ENCODE measurements at regions not wholly inside any gene's neighbourhood (a gene's known extent, or its start where the extent isn't known, plus 50 kb on each side); places are given as distances from the start of the nearest gene placed in this dataset.
"Not testable (repeated sequence)": the region's sequence is repeated elsewhere in the genome, so short reads cannot be mapped to it uniquely, and the experiment has no call there.

DNA sequence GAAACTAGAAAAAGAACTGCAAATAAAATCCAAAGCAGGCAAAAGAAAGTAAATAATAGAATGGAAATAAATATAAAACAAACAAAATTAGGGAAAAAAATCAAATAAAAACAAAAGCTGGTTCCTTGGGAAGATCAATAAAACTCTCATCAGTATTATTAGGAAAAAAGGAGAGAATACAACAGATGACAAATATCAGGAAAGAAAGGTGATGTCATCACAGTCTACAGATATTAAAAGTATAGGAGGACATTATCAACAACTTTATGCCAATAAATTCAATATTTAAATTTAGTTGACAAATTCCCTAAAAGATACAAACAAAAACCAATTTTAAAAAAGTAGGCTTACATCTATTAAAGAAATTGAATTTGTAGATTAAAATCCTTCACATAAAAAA, 107.4 kb upstream of the FOXN3 start:
- DNase-seq (ENCODE audit: low read depth) = no peak

DNA sequence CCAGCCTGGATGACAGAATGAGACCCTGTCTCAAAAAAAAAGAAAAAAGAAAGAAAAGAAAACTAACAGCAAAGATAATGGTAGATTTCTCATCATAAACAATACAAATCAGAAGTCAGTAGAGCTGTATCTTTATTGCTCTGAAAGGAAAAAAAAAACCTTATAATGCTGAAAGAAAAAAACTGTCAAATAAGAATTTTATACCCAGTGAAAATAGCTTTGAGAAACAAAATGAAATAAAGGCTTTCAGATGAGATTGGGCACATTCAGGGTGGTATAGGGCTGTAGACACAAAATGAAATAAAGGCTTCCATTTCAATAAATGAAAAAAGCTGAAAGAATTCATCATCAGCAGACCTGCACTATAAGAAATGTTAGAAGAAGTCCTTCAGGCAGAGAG, 105.0 kb upstream of the FOXN3 start:
- DNase-seq (ENCODE audit: low read depth) = no peak

DNA sequence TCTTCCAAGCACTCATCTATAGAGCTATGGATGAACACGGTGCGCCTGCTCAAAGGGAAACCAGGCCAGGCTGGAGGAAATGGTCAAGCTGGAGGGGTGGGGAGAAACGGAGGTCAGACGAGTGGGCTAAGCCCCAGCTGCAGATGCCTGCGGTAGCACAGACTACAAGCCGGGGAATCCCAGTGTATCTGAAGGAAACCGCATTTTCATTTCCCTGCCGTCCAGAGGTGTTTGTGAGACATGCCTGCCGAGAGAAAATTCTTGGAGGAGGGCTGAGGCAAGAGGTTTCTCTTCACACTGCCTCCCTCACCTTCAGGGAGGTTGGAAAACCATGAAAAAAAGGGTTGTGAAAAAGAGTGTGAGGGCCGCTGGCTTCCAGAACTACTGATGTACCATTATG, 102.0 kb upstream of the FOXN3 start:
- DNase-seq (ENCODE audit: low read depth) = no peak

DNA sequence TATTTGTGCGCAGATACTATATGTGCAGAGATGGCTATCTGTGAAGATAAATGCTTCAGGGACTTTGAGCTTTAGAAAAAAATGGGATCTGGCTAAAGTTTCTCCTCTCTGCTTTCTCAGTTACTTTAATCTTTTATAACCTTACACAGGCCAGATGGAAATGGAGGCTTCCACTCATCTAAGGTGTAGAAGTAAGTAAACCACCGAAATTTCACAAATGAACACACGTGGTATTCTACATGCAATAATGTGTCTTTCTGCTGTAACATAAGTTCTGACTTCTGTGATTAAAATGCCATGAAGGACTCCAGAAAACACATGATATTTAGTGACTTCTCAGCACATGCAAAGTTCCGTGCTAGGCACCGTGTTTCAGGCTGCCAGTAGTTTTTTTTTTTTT, 99.1 kb upstream of the FOXN3 start:
- DNase-seq (ENCODE audit: low read depth) = no peak

DNA sequence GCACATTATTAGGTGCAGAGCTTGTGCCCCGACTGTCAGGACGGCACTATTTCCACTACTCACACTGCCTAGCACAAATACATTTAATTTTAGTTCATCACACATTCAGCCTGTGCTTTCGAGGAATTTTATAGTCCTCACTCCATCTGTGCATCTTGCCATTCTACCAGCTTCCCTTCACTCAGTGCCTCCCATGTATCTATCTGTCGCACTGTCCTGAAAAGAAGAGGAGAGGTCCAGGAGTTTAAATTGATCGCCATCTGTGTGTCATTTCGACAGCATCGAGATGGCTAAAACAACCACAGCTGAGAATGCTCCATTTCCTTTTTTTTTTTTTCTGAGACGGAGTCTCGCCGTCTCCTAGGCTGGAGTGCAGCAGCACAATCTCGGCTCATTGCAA, 97.6 kb upstream of the FOXN3 start:
- DNase-seq (ENCODE audit: low read depth) = no peak

DNA sequence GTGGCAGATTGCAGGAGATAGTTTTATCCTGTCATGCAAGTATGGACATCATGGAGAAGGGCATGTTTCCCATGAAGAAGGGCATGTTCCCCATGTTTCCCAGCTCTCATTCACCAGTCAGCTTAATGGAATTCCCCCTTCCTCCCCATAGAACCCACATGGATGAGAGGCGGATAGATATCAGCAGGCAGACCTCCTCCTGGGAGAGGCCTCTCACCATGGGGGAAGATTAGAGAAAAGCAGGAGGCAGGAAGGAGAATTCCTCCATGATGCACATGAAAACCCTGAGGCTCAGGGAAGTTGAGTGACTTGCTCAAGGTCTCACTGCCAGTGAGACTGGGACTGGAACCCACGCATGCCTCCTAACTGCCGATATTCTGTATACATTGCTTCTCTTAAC, 92.9 kb upstream of the FOXN3 start:
- no peak for DNase-seq (ENCODE audit: low read depth)

DNA sequence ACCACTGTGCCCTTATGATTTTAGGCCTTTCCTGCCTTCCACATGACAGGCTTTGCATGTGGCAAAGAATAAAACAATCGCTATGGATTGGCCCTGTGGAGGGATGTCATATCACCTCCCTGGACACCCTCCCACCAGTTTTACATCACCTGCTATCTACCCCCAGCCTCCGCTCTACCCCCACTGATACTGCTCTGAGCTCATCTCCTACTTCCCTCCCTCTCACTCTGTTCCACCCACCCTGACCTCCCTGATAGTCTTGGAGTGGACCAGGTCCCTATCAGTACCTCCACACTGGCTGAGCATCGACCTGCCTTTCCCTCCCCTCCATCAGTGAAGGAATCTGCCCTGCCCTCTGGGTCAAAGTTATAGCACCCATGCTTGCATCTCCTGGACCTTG, 91.8 kb upstream of the FOXN3 start:
- DNase-seq (ENCODE audit: low read depth) = no peak

DNA sequence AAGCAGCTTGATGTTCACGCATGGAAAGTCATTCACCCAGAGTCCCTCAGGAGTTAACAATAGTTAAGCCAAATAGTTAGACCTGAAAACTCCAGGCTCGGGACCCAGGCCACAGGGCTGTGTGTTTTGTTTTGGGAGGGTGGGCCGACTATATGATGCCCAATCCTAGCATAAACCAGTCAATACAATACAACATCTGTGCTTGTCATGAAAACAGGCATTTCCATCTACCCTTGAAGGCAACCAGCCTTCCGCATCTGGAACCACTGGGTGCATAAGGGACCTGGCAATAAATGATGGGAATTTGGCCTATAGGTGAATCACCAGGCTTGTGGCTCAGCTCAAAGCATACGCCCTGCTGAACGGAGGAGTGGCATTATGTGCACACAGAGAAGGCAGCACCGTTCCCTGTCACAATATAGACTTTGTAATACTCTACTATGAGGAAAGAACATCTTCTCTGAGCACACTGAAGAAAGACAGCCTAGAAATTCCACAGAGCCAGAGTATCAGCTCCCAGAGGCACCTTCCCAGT, 91.0 kb upstream of the FOXN3 start:
- no peak for DNase-seq (ENCODE audit: low read depth)

DNA sequence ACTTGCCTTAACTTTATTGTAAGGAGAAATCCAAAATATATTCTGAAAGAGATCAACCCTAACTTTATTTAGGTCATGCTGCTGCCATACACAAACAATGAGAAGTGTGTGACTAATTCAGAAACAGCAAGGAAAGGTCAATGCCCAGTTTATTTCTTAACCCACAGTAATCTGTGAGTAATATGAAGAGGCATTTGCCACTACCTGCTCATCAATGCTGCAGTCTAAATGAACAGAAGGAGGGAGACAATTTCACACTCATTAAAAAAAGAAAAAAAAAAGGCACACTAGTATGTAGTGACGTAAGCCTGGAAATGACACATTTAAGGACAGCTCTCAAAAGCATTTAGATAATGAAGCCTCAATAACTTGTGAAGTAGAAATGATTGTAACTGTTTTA, 90.5 kb upstream of the FOXN3 start:
- no peak for DNase-seq (ENCODE audit: low read depth)

DNA sequence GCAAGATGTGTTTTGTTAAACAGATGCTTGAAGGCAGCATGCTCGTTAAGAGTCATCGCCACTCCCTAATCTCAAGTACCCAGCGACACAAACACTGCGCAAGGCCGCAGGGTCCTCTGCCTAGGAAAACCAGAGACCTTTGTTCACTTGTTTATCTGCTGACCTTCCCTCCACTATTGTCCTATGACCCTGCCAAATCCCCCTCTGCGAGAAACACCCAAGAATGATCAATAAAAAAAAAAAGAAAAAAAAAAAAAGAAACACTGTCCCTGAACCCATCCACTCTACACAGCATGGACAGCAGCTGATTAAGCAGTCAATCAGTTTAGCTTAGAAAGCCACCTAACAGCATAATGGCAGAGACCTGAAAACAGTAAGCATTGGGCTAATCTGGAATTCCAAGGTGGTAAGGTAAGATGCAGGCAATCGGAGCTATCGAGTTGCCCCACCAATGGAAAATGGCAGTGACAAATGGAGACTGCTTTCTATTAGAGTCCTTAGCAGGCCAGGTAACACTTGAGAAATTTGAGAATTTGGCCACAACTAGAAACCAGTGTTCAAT, 89.9 kb upstream of the FOXN3 start:
- not testable (repeated sequence) for DNase-seq (ENCODE audit: low read depth)

DNA sequence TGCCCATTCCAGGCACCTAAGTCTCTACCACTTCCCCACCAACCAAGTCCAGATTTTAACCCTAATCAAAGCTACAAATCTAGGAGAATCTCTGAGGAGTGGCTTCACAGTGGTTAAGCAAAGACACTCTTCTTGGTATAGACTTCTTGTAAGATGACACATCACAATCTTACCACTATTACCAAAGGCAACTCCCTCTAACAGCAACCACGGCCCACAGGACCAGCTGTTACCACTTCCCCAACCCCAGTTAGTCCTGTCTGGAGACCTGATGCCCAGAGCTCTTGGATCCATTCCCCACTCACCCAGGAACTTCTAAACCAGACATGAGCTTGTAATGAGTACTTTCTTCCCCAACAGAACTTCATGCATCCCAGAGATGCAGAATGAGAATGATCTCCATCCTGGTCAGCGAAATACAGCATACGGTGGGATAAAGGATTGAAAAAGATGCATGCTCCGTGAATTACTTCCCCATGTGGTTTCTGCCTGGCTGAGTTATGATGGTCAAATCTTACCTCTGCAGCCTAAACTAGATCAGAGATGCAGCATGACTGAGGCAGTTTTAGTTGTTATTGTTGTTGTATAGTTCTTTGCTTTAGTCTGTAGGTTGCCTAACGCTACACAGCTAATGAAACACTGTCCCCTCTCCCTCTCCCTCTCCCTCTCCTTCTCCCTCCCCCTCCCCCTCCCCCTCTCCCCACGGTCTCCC, 87.7 kb upstream of the FOXN3 start:
- DNase-seq (ENCODE audit: low read depth) = peak; percentile 22

DNA sequence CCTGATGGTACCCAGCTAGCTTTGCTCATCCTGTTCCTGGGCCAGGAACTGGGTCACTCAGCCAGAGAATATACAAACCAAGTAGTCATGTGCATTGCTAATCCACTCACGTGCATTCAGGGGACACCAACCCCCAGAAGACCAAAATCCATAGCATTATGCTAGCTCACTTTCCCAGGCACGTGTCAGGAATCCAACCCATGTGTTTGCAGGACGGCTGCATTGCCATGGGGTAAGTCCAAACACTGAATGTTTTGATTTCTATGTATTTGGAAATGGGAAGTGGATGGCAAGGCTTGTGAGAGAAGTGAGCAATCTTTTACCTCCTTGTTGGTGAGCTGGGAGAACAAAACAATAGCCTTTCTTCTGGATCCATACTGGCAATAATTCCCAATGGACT, 87.1 kb upstream of the FOXN3 start:
- DNase-seq (ENCODE audit: low read depth) = no peak

DNA sequence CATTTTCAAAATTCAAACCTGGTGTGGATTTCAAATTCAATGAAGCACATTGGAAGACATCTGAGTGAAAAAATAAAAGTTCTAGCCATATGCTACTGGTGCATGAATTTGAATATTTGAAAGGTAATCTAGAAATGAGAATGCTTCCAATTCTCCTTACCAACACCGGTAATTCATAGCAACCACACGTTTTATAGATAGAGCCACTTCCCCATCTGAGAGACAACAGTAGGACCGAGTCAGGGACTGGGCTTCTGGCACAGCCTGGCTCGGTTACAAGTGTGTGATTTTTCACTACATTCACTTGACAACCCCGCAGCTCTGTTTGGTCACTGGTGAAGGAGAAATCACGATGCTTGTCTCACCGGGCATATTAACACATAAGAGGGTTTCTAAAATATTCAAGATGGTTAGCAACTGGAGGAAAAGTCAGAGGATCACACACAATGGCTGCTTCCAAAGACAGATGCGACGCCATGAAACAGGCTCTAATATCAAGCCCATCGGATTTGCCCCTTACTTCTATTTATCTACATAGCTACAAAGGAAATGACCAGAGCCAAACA, 86.5 kb upstream of the FOXN3 start:
- DNase-seq (ENCODE audit: low read depth) = no peak

DNA sequence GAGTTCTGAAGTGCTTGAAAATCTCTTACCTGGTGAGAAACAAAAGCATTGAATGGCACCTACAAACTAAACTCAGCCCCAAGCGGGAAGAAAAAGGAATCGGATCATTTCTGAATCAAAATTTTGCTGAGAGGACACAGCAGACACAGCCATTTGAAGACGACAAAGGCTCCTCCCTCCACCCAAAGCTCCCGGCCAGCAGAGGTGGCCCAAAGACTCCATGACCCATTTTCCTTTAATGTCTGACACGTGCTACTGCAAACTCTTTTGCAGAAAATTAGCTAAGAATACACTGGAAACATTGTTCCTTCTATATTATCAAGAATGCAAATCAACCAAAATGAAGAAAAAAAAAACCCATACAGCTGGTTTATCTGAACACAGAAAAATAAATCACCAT, 85.9 kb upstream of the FOXN3 start:
- DNase-seq (ENCODE audit: low read depth) = no peak

DNA sequence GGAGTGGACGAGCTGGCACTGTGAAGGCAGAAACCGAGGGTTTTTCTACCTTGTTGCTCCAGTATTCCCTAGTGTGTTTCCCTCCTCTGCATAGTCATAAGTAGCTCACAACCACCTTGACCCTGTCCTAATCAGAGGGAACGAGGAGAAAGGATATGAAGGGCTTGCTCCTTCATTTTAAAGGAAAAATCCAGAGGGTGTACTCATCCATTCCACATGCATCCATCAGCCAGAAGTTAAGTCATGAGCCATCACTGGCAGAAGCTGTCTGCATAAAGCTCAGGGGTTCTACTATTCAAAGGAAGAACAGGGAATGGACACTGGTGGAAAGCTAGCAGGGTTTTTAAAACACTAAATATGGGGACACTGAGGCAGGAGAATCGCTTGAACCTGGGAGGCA, 84.3 kb upstream of the FOXN3 start:
- DNase-seq (ENCODE audit: low read depth) = no peak

DNA sequence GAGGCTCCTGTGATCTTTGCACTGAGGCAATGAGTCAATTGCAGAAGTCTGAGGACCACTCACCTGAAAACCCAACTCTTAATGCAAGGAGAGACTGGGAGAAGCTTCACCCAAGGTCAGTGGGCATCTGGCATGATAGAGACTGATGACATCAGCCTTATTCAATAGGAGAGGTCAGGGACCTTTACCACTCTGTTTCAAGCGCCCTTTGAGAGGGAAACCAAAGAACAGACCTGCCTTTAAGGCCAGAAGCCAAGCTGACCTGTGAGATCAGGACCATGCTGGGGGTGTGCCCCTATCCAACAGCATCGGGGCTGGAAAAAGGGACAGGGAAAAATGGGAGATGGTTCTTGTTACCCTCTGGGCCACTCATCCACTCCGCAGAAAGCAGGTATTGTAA, 83.3 kb upstream of the FOXN3 start:
- no peak for DNase-seq (ENCODE audit: low read depth)

DNA sequence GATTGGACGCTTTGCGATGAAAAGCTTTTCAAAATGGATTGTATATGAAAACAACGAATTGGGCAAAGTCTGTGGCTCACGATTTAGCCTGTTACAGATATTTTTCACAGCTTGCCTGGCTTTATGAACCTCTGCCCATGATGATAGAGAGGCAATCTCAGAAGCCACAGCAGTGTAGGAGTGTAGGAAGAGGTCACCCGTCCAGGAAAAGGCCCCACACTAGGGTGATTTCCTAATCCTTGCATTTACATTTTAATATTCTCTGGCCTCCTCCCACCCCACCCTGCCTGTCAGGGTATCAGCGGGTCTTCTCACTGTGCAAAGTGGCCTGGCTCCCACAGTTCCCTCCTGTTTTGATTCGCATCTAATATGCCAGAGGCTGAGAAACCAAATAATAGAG, 81.8 kb upstream of the FOXN3 start:
- no peak for DNase-seq (ENCODE audit: low read depth)

DNA sequence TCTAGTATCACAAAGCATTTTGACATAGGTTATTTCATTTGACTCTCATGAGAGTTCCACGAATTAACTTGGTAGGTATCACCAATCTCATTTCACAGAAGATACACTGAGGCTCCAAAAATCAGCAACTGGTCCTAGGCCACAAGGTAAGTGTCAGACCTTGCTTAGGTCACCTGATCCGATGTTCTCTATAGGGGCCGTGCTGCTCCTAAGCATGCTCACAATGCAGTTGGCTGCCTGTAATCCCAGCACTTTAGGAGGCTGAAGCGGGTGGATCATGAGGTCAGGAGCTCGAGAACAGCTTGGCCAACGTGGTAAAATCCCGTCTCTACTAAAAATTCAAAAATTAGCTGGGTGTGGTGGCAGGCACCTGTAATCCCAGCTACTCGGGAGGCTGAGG, 78.7 kb upstream of the FOXN3 start:
- no peak for DNase-seq (ENCODE audit: low read depth)

DNA sequence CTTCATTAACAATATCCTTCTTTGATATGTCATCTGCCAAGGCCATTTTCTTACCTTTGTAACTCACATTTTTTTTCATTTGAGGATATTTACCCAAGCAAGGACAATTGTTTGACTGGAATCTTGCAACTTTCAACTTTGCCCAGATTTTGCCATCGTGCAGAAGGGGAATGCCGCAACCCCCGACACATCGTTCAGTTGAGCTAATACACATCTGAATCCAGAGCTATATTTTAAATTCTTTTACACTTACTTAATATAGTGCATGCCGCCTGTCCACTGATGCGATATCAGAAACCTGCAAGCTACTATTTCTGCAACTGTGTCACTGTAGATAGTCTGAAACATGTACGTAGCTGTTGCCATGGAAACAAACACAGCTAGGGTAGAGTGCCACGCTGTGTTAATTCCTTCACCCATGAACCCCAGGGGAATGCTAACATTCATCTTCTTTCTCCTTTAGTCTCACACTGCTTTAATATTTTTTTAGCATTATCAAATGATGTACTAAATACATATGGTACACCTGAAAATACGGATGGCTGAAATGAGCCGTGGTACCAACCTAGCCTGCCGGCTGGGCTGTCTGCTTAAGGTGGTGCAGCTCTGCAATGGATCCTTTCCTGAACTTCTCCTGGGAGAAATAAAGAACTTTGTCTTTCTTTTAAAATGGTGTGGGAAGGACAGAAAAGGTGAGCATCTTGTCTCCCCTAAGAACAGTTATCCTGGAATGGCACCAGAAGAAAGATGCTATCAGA, 77.0 kb upstream of the FOXN3 start:
- no peak for DNase-seq (ENCODE audit: low read depth)

DNA sequence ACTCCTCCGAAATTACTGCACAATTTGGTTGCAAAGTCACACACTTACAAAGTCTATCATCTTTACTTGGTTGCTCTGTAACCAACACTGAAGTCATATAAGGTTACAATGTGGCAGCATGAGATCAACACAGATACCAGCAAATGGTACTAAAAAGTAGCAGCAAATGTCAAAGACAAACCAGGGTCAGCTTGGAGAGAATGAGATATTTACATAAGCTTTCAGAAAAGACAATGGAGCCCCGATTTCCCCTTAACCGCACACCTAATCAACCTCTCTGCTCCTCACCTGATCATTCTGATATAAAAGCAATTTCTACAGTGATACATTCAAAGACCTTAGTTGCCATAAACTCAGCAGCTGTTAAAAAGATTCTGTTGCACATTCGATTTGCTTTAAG, 76.4 kb upstream of the FOXN3 start:
- no peak for DNase-seq (ENCODE audit: low read depth)

DNA sequence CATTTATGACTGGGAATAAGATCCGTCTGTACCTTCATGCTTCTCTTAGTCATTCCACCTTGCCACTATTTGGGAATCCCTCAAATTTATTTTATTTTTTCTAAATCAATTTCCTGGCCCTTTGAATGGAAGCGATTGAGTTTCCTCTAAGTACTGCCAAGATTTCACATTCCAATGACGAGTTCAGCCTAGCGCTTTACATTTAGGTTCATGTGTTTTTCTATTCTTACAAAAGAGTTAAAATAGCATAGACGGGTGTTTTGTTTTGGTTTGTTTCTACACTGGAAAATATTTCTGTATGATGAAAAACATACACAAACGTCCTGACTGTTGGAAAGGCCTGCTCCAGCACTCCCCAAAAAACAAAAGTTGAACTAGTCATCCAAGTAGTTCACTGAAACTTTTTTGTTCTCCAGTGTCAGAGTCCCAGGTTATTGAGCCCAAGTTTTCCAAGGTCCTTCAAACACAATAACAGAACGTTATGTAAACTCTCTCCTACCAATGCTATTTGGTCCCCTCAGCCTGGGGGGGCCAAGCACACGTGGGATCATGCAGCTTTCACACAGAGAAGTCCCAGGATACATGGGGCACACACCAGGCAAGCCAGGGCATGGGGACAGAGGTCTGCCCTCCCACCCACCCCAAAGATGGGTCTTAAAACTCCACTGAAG, 74.8 kb upstream of the FOXN3 start:
- no peak for DNase-seq (ENCODE audit: low read depth)

DNA sequence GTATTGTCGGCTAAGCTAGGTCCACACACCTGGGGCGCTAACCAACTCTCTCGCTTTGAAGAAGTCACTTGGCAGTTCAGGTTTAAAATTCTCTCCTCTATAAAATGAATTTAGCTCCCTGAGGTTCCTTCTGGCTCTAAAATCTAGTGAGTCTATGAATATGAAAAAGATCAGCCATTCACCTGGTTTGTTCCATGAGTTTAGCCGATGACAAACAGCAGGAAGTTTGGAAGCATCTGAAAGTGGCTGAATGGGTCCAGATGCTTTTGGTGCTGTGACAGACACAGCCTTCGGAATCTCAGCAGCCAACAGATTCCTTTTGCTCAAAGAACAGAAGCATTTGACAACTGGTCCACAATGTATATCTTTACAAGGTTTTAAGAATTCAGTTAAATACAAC, 73.4 kb upstream of the FOXN3 start:
- DNase-seq (ENCODE audit: low read depth) = no peak

Measured in CMK (cell line).